ENCODE measurements at regions not wholly inside any gene's neighbourhood (a gene's known extent, or its start where the extent isn't known, plus 50 kb on each side); places are given as distances from the start of the nearest gene placed in this dataset.
"Not testable (repeated sequence)": the region's sequence is repeated elsewhere in the genome, so short reads cannot be mapped to it uniquely, and the experiment has no call there.

GRCh38 chr11:98728421-98728820 is 292.3 kb upstream of the CNTN5 start:
- Histone ChIP-seq H3K27ac (no peak overlapping the region), H3K4me1 (replicated peaks; ENCODE audit: insufficient read depth) (no peaks in the 10 kb centered on the region), H3K9me3 (ENCODE audit: insufficient read depth, low read depth) (0 out of 2 replicates have a peak, but pooled peaks cover 4% of the 10 kb centered on the region), H3K9me2 (ENCODE audit: insufficient read depth) (no peaks in the 10 kb centered on the region), H3F3A (ENCODE audit: insufficient read depth, low read depth) (no peaks in the 10 kb centered on the region), H3K79me2 (ENCODE audit: low read depth) (no peaks in the 10 kb centered on the region), H3K4me2 (no peak overlapping the region), H2AFZ (no peak overlapping the region), H4K20me1 (ENCODE audit: insufficient read depth) (no peaks in the 10 kb centered on the region), H3K4me3 (no peak overlapping the region), H3K36me3 (ENCODE audit: low read depth) (no peaks in the 10 kb centered on the region), H3K27me3 (ENCODE audit: insufficient read depth, low read depth) (no peaks in the 10 kb centered on the region)
- CTCF ChIA-PET = no interaction called here
- TF ChIP-seq CTCF (conservative IDR thresholded peaks at IDR 0.05) = no peak
- no peak for TF ChIP-seq EZH2 (IDR thresholded peaks at IDR 0.05; ENCODE audit: low read depth)
- intact Hi-C loops (cut with micrococcal nuclease; ENCODE audit: unreplicated experiment) = no loop called here
- DNase-seq = no peak
- POLR2A ChIA-PET (ENCODE audit: unreplicated experiment) = no interaction called here
- no TSS peak for BruUV-seq (replicated peaks)

- Histone ChIP-seq H3K79me2 (ENCODE audit: low read depth) (no peaks in the 10 kb centered on the region), H2AFZ (no peak overlapping the region), H4K20me1 (ENCODE audit: insufficient read depth) (no peaks in the 10 kb centered on the region), H3K4me1 (replicated peaks; ENCODE audit: insufficient read depth) (no peaks in the 10 kb centered on the region), H3K9me3 (ENCODE audit: insufficient read depth, low read depth) (0 out of 2 replicates have a peak, but pooled peaks cover 4% of the 10 kb centered on the region), H3K9me2 (ENCODE audit: insufficient read depth) (no peaks in the 10 kb centered on the region), H3K27ac (no peak overlapping the region), H3K4me2 (no peak overlapping the region), H3F3A (ENCODE audit: insufficient read depth, low read depth) (no peaks in the 10 kb centered on the region), H3K27me3 (ENCODE audit: insufficient read depth, low read depth) (no peaks in the 10 kb centered on the region), H3K36me3 (ENCODE audit: low read depth) (no peaks in the 10 kb centered on the region), H3K4me3 (no peak overlapping the region)
- ChIA-PET POLR2A (ENCODE audit: unreplicated experiment) (no interaction called here), CTCF (no interaction called here)
- TF ChIP-seq EZH2 (IDR thresholded peaks at IDR 0.05; ENCODE audit: low read depth) (no peak), CTCF (conservative IDR thresholded peaks at IDR 0.05) (no peak)
- no TSS peak for BruUV-seq (replicated peaks)
- intact Hi-C loops (cut with micrococcal nuclease; ENCODE audit: unreplicated experiment) = no loop called here
- DNase-seq = no peak
These were observed 291.6 kb upstream of the CNTN5 start for GRCh38 chr11:98729118-98729517.

GRCh38 chr11:98732947-98733346 is 287.8 kb upstream of the CNTN5 start:
- H3K9me2 ChIP-seq (ENCODE audit: insufficient read depth) = no peaks in the 10 kb centered on the region
- H4K20me1 ChIP-seq (ENCODE audit: insufficient read depth) = no peaks in the 10 kb centered on the region
- no peak overlapping the region for H3K4me2 ChIP-seq
- H3K36me3 ChIP-seq (ENCODE audit: low read depth) = no peaks in the 10 kb centered on the region
- no peak overlapping the region for H3K4me3 ChIP-seq
- no TSS peak for BruUV-seq (replicated peaks)
- no peak for DNase-seq
- intact Hi-C loops (cut with micrococcal nuclease; ENCODE audit: unreplicated experiment) = no loop called here
- H3F3A ChIP-seq (ENCODE audit: insufficient read depth, low read depth) = no peaks in the 10 kb centered on the region; the same call in 1 of the 2 replicates
- no peak overlapping the region for H2AFZ ChIP-seq
- H3K79me2 ChIP-seq (ENCODE audit: low read depth) = no peaks in the 10 kb centered on the region
- no peaks in the 10 kb centered on the region for H3K27me3 ChIP-seq (ENCODE audit: insufficient read depth, low read depth)
- no peaks in the 10 kb centered on the region for H3K4me1 ChIP-seq (replicated peaks; ENCODE audit: insufficient read depth)
- no peak overlapping the region for H3K27ac ChIP-seq
- TF ChIP-seq CTCF (conservative IDR thresholded peaks at IDR 0.05) (no peak), EZH2 (IDR thresholded peaks at IDR 0.05; ENCODE audit: low read depth) (no peak)
- H3K9me3 ChIP-seq (ENCODE audit: insufficient read depth, low read depth) = 0 out of 2 replicates have a peak, but pooled peaks cover 1% of the 10 kb centered on the region
- POLR2A ChIA-PET (ENCODE audit: unreplicated experiment) = no interaction called here
- CTCF ChIA-PET = no interaction called here

GRCh38 chr11:98733378-98733777 is 287.4 kb upstream of the CNTN5 start:
- H3K9me2 ChIP-seq (ENCODE audit: insufficient read depth); H3K27ac ChIP-seq; intact Hi-C loops (cut with micrococcal nuclease; ENCODE audit: unreplicated experiment); BruUV-seq (replicated peaks); H3K27me3 ChIP-seq (ENCODE audit: insufficient read depth, low read depth); H3K4me1 ChIP-seq (replicated peaks; ENCODE audit: insufficient read depth); H3K4me3 ChIP-seq; H2AFZ ChIP-seq; H3K36me3 ChIP-seq (ENCODE audit: low read depth); H3K4me2 ChIP-seq; POLR2A ChIA-PET (ENCODE audit: unreplicated experiment); H3F3A ChIP-seq (ENCODE audit: insufficient read depth, low read depth); H3K79me2 ChIP-seq (ENCODE audit: low read depth); H4K20me1 ChIP-seq (ENCODE audit: insufficient read depth); H3K9me3 ChIP-seq (ENCODE audit: insufficient read depth, low read depth); CTCF ChIA-PET: not testable (repeated sequence)
- peak in 1 of 2 experiments; percentile 0 for DNase-seq

Measured in PC-9 (cell line).